GM12878 (cell line): ENCODE measurements at regions not wholly inside any gene's neighbourhood (a gene's known extent, or its start where the extent isn't known, plus 50 kb on each side); places are given as distances from the start of the nearest gene placed in this dataset.

ENCODE experiments used
- ATAC-seq: fragments of 200-7000 bp; cut with Tn5 transposase; 3 replicates; pipeline ENCODE4 v1.9.1; 2020; ENCODE audit warnings: mild to moderate bottlenecking, moderate library complexity
- BruUV-seq: library from RNA; stranded (reverse); fragments of 400-500 nt; replicated peaks from 2 replicates; lab custom pipeline; 2021; lab: Mats Ljungman, UMichigan
- CTCF ChIA-PET: fragments of 300-600 bp; sonication (Branson Sonifier 250); formaldehyde crosslinking; extraction: SDS; loops from one replicate; lab custom pipeline; 2021; ENCODE audit warnings: inconsistent platforms; lab: Yijun Ruan, JAX
- POLR2A ChIA-PET: fragments of 350-600 bp; formaldehyde crosslinking; extraction: SDS; loops from one replicate; lab custom pipeline; 2021; ENCODE audit warnings: inconsistent platforms; lab: Charles Lee
- RAD21 ChIA-PET: fragments of 300-600 bp; sonication (Branson Sonifier 250); formaldehyde crosslinking; loops from one replicate; lab custom pipeline; 2023; ENCODE audit warnings: antibody characterized with exemption; ENCODE audit not compliant: unreplicated experiment; lab: Charles Lee
- SMC1A ChIA-PET: fragments of 300-600 bp; sonication (Branson Sonifier 250); formaldehyde crosslinking; loops from one replicate; lab custom pipeline; 2023; ENCODE audit not compliant: unreplicated experiment, uncharacterized antibody; lab: Charles Lee
- DNase-seq: peaks from one replicate; pipeline ENCODE4 v3.0.0-alpha.2; 2011; ENCODE audit warnings: low read depth, low spot score
- FAIRE-seq: peaks from 3 replicates; lab custom pipeline; 2011; peaks lifted over from hg19 to GRCh38; lab: Jason Lieb, UNC
- H2AFZ ChIP-seq: 2 replicates; pipeline ENCODE4 v1.6.0; 2011; ENCODE audit warnings: low read depth, low read length, control low read depth; ENCODE audit not compliant: control insufficient read depth
- H3K27ac ChIP-seq: 2 replicates; pipeline ENCODE4 v1.5.1; 2011; ENCODE audit warnings: control low read depth; ENCODE audit not compliant: control insufficient read depth, insufficient read depth
- H3K27me3 ChIP-seq, 2 experiments: replicated peaks in 1 of 2; 2 replicates each; pipeline versions ENCODE4 v1.6.0 to v1.6.1; 2011; ENCODE audit warnings: low read length in 1 of 2; ENCODE audit not compliant: control insufficient read depth in 2 of 2, insufficient read depth in 2 of 2
- H3K36me3 ChIP-seq, 2 experiments: 2 replicates each; pipeline ENCODE4 v1.5.1; 2011; ENCODE audit warnings: low read length in 1 of 2; ENCODE audit not compliant: control insufficient read depth in 2 of 2, insufficient read depth in 2 of 2
- H3K4me1 ChIP-seq: 2 replicates; pipeline ENCODE4 v1.6.1; 2011; ENCODE audit warnings: mild to moderate bottlenecking, low read length, moderate library complexity, mixed read lengths; ENCODE audit not compliant: control insufficient read depth, insufficient read depth
- H3K4me2 ChIP-seq: 2 replicates; pipeline ENCODE4 v1.6.0; 2011; ENCODE audit warnings: control low read depth; ENCODE audit not compliant: control insufficient read depth, insufficient read depth
- H3K4me3 ChIP-seq: fragments of 200-600 bp; sonication (generic); 2 replicates; pipeline ENCODE4 v1.5.1; 2016
- H3K79me2 ChIP-seq: 2 replicates; pipeline ENCODE4 v1.6.0; 2011; ENCODE audit warnings: low read length; ENCODE audit not compliant: control insufficient read depth, insufficient read depth
- H3K9ac ChIP-seq: 2 replicates; pipeline ENCODE4 v1.8.0; 2011; ENCODE audit warnings: low read length, control low read depth, mixed read lengths; ENCODE audit not compliant: control insufficient read depth, insufficient read depth
- H3K9me3 ChIP-seq: replicated peaks from 3 replicates; pipeline ENCODE4 v1.5.1; 2011; ENCODE audit warnings: mild to moderate bottlenecking, low read length; ENCODE audit not compliant: control insufficient read depth, insufficient read depth
- H4K20me1 ChIP-seq: 2 replicates; pipeline ENCODE4 v1.6.0; 2011; ENCODE audit not compliant: control insufficient read depth, insufficient read depth
- CBFB ChIP-seq: IDR thresholded peaks from 2 replicates; pipeline ENCODE4 v1.6.1; 2016; ENCODE audit warnings: antibody characterized with exemption, low read depth
- CHD4 ChIP-seq: fragments of 200-600 bp; sonication (generic); IDR thresholded peaks from 2 replicates; pipeline ENCODE4 v1.6.1; 2016; ENCODE audit warnings: mild to moderate bottlenecking
- CREB1 ChIP-seq: IDR thresholded peaks from 2 replicates; pipeline ENCODE4 v1.6.1; 2012; ENCODE audit warnings: low read depth, mild to moderate bottlenecking, inconsistent platforms
- MYB ChIP-seq: fragments of 150-350 bp; IDR thresholded peaks from 2 replicates; pipeline ENCODE4 v1.6.1; 2014; ENCODE audit warnings: mild to moderate bottlenecking, low read depth, low read length, borderline replicate concordance
- NBN ChIP-seq: fragments of 450-650 bp; IDR thresholded peaks from 2 replicates; pipeline ENCODE4 v1.6.1; 2016
- NR2C2 ChIP-seq: IDR thresholded peaks from 2 replicates; pipeline ENCODE4 v1.6.1; 2011; ENCODE audit warnings: borderline replicate concordance, low read depth; ENCODE audit not compliant: control insufficient read depth, insufficient read length
- NR2F1 ChIP-seq: fragments of 450-650 bp; conservative IDR thresholded peaks from 2 replicates; pipeline ENCODE4 v1.6.1; 2017; ENCODE audit warnings: mild to moderate bottlenecking
- POLR2A ChIP-seq: IDR thresholded peaks from 2 replicates; pipeline ENCODE4 v1.6.1; 2011; ENCODE audit warnings: low read depth, mild to moderate bottlenecking, low read length
- RUNX3 ChIP-seq: IDR thresholded peaks from 2 replicates; pipeline ENCODE4 v1.6.1; 2012; ENCODE audit warnings: low read length, inconsistent platforms
- SRF ChIP-seq, 2 experiments: IDR thresholded peaks; 2 replicates each; pipeline ENCODE4 v1.6.1; 2011; ENCODE audit warnings: low read depth in 2 of 2, low read length in 2 of 2, mild to moderate bottlenecking in 1 of 2, moderate library complexity in 1 of 2
- STAT3 ChIP-seq: IDR thresholded peaks from 2 replicates; pipeline ENCODE4 v1.6.1; 2011; ENCODE audit warnings: low read depth, low read length, improper control_type of control experiment
- TAF1 ChIP-seq: IDR thresholded peaks from 2 replicates; pipeline ENCODE4 v1.6.1; 2011; ENCODE audit warnings: mild to moderate bottlenecking, low read depth, low read length, borderline replicate concordance
- TBL1XR1 ChIP-seq: IDR thresholded peaks from 2 replicates; pipeline ENCODE4 v1.6.1; 2012; ENCODE audit warnings: low read depth, low read length, improper control_type of control experiment
- WGBS: methylation state at CpG from one replicate; pipeline ENCODE4 v1.1.6; 2016; ENCODE audit warnings: low lambda C conversion rate; ENCODE audit not compliant: insufficient replicate concordance, insufficient coverage; ENCODE audit errors: missing lambda C conversion rate; 5-methylcytosine and 5-hydroxymethylcytosine counted together
- in situ Hi-C: fragments of 300-500 bp; cut with MboI; formaldehyde crosslinking; loops from 9 replicates; pipeline ENCODE4 v1.14.3; 2018; ENCODE audit warnings: mixed read lengths
- intact Hi-C: fragments of 100-400 bp; cut with micrococcal nuclease; formaldehyde crosslinking; loops from one replicate; pipeline ENCODE4 v1.14.2; 2022; ENCODE audit not compliant: unreplicated experiment
- TF ChIP-seq, protein P1 (sequence below): fragments of 450-650 bp; formaldehyde crosslinking; IDR thresholded peaks from 2 replicates; pipeline ENCODE4 v1.5.0; 2022; ENCODE audit warnings: mild to moderate bottlenecking, missing genetic modification characterization
- TF ChIP-seq, protein P2 (sequence below): IDR thresholded peaks from 2 replicates; pipeline ENCODE4 v1.6.1; 2012; ENCODE audit warnings: low read length, inconsistent platforms
- TF ChIP-seq, protein P3 (sequence below): fragments of 450-650 bp; IDR thresholded peaks from 2 replicates; pipeline ENCODE4 v1.6.1; 2016; ENCODE audit warnings: mild to moderate bottlenecking
- TF ChIP-seq, protein P4 (sequence below): fragments of 450-650 bp; IDR thresholded peaks from 2 replicates; pipeline ENCODE4 v1.6.1; 2017; ENCODE audit warnings: low read depth, mild to moderate bottlenecking, moderate library complexity

DNA sequence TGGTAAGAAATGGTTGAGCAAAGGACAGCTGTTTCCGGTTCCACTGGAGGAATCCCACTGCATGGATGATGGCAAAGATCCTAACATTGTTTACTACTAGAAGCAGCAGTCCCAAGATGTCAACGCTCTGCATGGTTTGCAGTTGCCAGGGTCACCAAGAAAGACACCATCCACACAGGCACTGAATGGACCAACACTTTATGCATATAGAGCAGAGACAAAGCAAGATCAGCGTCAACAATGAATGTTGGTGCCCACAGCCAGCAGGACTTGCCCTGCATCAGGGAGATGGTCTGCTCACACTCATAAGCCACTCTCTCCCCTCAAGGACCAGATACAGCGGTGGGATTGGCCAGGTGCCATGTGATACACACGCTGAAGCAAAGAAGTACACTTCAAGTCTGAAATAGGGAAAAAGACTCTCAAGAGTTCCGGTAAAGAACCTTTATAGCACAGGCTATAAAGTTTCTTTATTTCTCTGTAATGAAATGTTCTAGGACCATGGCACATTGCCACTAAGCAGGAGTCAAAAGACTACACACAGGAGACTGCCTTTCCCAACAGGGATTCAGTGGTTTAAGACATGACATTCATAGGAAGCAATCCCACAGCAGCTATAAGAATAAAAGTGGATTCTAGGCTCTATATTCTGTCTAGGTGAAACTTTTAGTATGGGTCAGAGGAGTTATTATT lies 133.2 kb upstream of the EPHA4 start (continued):
- TF ChIP-seq, protein P1, sequence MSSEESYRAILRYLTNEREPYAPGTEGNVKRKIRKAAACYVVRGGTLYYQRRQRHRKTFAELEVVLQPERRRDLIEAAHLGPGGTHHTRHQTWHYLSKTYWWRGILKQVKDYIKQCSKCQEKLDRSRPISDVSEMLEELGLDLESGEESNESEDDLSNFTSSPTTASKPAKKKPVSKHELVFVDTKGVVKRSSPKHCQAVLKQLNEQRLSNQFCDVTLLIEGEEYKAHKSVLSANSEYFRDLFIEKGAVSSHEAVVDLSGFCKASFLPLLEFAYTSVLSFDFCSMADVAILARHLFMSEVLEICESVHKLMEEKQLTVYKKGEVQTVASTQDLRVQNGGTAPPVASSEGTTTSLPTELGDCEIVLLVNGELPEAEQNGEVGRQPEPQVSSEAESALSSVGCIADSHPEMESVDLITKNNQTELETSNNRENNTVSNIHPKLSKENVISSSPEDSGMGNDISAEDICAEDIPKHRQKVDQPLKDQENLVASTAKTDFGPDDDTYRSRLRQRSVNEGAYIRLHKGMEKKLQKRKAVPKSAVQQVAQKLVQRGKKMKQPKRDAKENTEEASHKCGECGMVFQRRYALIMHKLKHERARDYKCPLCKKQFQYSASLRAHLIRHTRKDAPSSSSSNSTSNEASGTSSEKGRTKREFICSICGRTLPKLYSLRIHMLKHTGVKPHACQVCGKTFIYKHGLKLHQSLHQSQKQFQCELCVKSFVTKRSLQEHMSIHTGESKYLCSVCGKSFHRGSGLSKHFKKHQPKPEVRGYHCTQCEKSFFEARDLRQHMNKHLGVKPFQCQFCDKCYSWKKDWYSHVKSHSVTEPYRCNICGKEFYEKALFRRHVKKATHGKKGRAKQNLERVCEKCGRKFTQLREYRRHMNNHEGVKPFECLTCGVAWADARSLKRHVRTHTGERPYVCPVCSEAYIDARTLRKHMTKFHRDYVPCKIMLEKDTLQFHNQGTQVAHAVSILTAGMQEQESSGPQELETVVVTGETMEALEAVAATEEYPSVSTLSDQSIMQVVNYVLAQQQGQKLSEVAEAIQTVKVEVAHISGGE (CRISPR knock-in tag): no peak

DNA sequence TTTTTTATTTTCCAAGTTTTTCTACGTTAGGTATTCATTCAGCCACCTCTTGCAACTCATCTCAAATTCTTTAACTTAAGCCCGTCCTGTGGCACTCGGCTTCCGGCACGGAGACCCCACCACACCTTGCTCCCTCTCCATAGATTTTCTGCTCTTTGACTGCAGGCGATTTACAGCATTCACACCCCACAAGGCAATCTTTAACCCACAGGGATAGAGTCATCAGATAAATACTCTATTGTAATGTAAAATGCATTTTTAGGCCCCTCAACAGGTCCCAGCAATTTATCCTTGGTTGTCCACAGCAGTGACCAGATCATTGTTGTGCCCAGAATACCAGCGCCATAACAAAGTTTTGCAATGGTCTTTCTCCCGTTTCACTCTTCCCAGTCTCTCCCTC lies 132.3 kb upstream of the EPHA4 start:
- H3K9me3 ChIP-seq: no peaks in the 10 kb centered on the region
- no peak overlapping the region for H3K9ac ChIP-seq
- intact Hi-C loops: no loop called here
- H3K4me1 ChIP-seq: no peaks in the 10 kb centered on the region
- H3K4me2 ChIP-seq: no peak overlapping the region
- H3K4me3 ChIP-seq: no peak overlapping the region
- no peaks in the 10 kb centered on the region for H3K79me2 ChIP-seq
- no TSS peak for BruUV-seq
- RAD21 ChIA-PET: no interaction called here
- H4K20me1 ChIP-seq: no peaks in the 10 kb centered on the region
- no peaks in the 10 kb centered on the region for H3K27me3 ChIP-seq
- ATAC-seq (no peak), FAIRE-seq (no peak), DNase-seq (no peak)
- H3K36me3 ChIP-seq: no peaks in the 10 kb centered on the region
- SMC1A ChIA-PET: no interaction called here
- in situ Hi-C loops: no loop called here
- CTCF ChIA-PET: no interaction called here
- no peak overlapping the region for H3K27ac ChIP-seq
- POLR2A ChIA-PET: no interaction called here
- WGBS: 38% methylated on average over 7 of the region's 8 CpGs
- no peak overlapping the region for H2AFZ ChIP-seq
- no peak for TF ChIP-seq NR2F1
- TF ChIP-seq SRF (IDR thresholded peaks at IDR 0.05; ENCODE audit: low read depth in 2 of 2, low read length in 2 of 2): no peak
- TF ChIP-seq TAF1: no peak
- TF ChIP-seq STAT3: no peak
- no peak for TF ChIP-seq MYB
- TF ChIP-seq NBN: no peak
- TF ChIP-seq, protein P2, sequence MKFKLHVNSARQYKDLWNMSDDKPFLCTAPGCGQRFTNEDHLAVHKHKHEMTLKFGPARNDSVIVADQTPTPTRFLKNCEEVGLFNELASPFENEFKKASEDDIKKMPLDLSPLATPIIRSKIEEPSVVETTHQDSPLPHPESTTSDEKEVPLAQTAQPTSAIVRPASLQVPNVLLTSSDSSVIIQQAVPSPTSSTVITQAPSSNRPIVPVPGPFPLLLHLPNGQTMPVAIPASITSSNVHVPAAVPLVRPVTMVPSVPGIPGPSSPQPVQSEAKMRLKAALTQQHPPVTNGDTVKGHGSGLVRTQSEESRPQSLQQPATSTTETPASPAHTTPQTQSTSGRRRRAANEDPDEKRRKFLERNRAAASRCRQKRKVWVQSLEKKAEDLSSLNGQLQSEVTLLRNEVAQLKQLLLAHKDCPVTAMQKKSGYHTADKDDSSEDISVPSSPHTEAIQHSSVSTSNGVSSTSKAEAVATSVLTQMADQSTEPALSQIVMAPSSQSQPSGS: no peak
- TF ChIP-seq POLR2A: no peak
- TF ChIP-seq, protein P3, sequence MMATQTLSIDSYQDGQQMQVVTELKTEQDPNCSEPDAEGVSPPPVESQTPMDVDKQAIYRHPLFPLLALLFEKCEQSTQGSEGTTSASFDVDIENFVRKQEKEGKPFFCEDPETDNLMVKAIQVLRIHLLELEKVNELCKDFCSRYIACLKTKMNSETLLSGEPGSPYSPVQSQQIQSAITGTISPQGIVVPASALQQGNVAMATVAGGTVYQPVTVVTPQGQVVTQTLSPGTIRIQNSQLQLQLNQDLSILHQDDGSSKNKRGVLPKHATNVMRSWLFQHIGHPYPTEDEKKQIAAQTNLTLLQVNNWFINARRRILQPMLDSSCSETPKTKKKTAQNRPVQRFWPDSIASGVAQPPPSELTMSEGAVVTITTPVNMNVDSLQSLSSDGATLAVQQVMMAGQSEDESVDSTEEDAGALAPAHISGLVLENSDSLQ: no peak
- TF ChIP-seq TBL1XR1: no peak
- TF ChIP-seq CBFB: no peak
- TF ChIP-seq, protein P4, sequence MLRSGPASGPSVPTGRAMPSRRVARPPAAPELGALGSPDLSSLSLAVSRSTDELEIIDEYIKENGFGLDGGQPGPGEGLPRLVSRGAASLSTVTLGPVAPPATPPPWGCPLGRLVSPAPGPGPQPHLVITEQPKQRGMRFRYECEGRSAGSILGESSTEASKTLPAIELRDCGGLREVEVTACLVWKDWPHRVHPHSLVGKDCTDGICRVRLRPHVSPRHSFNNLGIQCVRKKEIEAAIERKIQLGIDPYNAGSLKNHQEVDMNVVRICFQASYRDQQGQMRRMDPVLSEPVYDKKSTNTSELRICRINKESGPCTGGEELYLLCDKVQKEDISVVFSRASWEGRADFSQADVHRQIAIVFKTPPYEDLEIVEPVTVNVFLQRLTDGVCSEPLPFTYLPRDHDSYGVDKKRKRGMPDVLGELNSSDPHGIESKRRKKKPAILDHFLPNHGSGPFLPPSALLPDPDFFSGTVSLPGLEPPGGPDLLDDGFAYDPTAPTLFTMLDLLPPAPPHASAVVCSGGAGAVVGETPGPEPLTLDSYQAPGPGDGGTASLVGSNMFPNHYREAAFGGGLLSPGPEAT: no peak
- TF ChIP-seq NR2C2: no peak
- no peak for TF ChIP-seq CREB1
- no peak for TF ChIP-seq RUNX3
- TF ChIP-seq CHD4: no peak
